ENCODE measurements at regions not wholly inside any gene's neighbourhood (a gene's known extent, or its start where the extent isn't known, plus 50 kb on each side); places are given as distances from the start of the nearest gene placed in this dataset.

DNA sequence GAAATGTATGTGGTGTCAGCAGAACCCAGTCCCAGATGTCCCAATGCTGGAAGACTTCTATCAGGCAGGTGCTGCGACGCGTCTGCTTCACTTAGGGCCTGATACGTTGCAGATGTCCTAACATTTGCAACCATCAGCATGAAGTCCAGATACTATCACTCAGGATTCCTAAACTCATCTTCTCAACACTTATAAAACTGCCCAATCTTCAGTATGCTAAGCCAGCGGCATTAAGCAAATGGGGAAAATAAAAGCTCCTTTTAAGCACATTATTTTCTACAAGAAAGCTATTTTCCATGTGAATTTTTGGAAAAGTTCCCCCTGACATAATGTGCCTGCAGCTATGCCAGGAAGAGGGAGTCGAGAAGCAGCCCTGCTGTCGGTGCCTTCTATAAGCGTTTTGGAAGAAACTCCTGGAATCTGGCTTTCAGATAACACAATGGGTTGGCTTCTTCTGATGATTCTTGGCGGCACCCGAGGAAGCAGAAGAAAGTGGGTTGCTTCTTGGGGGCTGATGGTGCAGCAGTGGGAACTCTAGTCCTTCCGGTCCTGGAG lies 60.7 kb upstream of the ITGA6 start:
- TF ChIP-seq, protein P1, sequence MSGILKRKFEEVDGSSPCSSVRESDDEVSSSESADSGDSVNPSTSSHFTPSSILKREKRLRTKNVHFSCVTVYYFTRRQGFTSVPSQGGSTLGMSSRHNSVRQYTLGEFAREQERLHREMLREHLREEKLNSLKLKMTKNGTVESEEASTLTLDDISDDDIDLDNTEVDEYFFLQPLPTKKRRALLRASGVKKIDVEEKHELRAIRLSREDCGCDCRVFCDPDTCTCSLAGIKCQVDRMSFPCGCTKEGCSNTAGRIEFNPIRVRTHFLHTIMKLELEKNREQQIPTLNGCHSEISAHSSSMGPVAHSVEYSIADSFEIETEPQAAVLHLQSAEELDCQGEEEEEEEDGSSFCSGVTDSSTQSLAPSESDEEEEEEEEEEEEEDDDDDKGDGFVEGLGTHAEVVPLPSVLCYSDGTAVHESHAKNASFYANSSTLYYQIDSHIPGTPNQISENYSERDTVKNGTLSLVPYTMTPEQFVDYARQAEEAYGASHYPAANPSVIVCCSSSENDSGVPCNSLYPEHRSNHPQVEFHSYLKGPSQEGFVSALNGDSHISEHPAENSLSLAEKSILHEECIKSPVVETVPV (CRISPR knock-in tag; IDR thresholded peaks at IDR 0.05) = no peak
- TF ChIP-seq TOX (CRISPR knock-in tag; IDR thresholded peaks at IDR 0.05; ENCODE audit: borderline replicate concordance) = no peak
- TF ChIP-seq, protein P2, sequence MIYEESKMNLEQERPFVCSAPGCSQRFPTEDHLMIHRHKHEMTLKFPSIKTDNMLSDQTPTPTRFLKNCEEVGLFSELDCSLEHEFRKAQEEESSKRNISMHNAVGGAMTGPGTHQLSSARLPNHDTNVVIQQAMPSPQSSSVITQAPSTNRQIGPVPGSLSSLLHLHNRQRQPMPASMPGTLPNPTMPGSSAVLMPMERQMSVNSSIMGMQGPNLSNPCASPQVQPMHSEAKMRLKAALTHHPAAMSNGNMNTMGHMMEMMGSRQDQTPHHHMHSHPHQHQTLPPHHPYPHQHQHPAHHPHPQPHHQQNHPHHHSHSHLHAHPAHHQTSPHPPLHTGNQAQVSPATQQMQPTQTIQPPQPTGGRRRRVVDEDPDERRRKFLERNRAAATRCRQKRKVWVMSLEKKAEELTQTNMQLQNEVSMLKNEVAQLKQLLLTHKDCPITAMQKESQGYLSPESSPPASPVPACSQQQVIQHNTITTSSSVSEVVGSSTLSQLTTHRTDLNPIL (CRISPR knock-in tag; IDR thresholded peaks at IDR 0.05; ENCODE audit: low read depth) = no peak
- no peak for TF ChIP-seq OSR1 (CRISPR knock-in tag; IDR thresholded peaks at IDR 0.05)
- TF ChIP-seq ZNF70 (CRISPR knock-in tag; IDR thresholded peaks at IDR 0.05) = no peak
- TF ChIP-seq ZNF8 (CRISPR knock-in tag; IDR thresholded peaks at IDR 0.05) = no peak
- TF ChIP-seq ZNF565 (CRISPR knock-in tag; conservative IDR thresholded peaks at IDR 0.05; ENCODE audit: low read depth) = no peak
- TF ChIP-seq, protein P3, sequence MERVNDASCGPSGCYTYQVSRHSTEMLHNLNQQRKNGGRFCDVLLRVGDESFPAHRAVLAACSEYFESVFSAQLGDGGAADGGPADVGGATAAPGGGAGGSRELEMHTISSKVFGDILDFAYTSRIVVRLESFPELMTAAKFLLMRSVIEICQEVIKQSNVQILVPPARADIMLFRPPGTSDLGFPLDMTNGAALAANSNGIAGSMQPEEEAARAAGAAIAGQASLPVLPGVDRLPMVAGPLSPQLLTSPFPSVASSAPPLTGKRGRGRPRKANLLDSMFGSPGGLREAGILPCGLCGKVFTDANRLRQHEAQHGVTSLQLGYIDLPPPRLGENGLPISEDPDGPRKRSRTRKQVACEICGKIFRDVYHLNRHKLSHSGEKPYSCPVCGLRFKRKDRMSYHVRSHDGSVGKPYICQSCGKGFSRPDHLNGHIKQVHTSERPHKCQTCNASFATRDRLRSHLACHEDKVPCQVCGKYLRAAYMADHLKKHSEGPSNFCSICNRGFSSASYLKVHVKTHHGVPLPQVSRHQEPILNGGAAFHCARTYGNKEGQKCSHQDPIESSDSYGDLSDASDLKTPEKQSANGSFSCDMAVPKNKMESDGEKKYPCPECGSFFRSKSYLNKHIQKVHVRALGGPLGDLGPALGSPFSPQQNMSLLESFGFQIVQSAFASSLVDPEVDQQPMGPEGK (CRISPR knock-in tag; IDR thresholded peaks at IDR 0.05; ENCODE audit: borderline replicate concordance) = no peak
- no peak for TF ChIP-seq ZFP30 (CRISPR knock-in tag; IDR thresholded peaks at IDR 0.05)
- TF ChIP-seq ZFP3 (CRISPR knock-in tag; IDR thresholded peaks at IDR 0.05) = no peak
- TF ChIP-seq, protein P4, sequence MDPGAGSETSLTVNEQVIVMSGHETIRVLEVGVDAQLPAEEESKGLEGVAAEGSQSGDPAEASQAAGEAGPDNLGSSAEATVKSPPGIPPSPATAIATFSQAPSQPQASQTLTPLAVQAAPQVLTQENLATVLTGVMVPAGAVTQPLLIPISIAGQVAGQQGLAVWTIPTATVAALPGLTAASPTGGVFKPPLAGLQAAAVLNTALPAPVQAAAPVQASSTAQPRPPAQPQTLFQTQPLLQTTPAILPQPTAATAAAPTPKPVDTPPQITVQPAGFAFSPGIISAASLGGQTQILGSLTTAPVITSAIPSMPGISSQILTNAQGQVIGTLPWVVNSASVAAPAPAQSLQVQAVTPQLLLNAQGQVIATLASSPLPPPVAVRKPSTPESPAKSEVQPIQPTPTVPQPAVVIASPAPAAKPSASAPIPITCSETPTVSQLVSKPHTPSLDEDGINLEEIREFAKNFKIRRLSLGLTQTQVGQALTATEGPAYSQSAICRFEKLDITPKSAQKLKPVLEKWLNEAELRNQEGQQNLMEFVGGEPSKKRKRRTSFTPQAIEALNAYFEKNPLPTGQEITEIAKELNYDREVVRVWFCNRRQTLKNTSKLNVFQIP (CRISPR knock-in tag; IDR thresholded peaks at IDR 0.05; ENCODE audit: borderline replicate concordance, low read depth) = no peak
- no peak for TF ChIP-seq RARB (CRISPR knock-in tag; IDR thresholded peaks at IDR 0.05)
- TF ChIP-seq BACH2 (CRISPR knock-in tag; IDR thresholded peaks at IDR 0.05; ENCODE audit: borderline replicate concordance) = no peak
- TF ChIP-seq ZC3H10 (CRISPR knock-in tag; IDR thresholded peaks at IDR 0.05) = no peak
- TF ChIP-seq TCF4 (CRISPR knock-in tag; IDR thresholded peaks at IDR 0.05; ENCODE audit: borderline replicate concordance) = no peak
- no peak for TF ChIP-seq ESRRG (CRISPR knock-in tag; IDR thresholded peaks at IDR 0.05)
- TF ChIP-seq, protein P5, sequence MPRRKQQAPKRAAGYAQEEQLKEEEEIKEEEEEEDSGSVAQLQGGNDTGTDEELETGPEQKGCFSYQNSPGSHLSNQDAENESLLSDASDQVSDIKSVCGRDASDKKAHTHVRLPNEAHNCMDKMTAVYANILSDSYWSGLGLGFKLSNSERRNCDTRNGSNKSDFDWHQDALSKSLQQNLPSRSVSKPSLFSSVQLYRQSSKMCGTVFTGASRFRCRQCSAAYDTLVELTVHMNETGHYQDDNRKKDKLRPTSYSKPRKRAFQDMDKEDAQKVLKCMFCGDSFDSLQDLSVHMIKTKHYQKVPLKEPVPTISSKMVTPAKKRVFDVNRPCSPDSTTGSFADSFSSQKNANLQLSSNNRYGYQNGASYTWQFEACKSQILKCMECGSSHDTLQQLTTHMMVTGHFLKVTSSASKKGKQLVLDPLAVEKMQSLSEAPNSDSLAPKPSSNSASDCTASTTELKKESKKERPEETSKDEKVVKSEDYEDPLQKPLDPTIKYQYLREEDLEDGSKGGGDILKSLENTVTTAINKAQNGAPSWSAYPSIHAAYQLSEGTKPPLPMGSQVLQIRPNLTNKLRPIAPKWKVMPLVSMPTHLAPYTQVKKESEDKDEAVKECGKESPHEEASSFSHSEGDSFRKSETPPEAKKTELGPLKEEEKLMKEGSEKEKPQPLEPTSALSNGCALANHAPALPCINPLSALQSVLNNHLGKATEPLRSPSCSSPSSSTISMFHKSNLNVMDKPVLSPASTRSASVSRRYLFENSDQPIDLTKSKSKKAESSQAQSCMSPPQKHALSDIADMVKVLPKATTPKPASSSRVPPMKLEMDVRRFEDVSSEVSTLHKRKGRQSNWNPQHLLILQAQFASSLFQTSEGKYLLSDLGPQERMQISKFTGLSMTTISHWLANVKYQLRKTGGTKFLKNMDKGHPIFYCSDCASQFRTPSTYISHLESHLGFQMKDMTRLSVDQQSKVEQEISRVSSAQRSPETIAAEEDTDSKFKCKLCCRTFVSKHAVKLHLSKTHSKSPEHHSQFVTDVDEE (CRISPR knock-in tag; IDR thresholded peaks at IDR 0.05) = no peak
- ATAC-seq = no peak

DNA sequence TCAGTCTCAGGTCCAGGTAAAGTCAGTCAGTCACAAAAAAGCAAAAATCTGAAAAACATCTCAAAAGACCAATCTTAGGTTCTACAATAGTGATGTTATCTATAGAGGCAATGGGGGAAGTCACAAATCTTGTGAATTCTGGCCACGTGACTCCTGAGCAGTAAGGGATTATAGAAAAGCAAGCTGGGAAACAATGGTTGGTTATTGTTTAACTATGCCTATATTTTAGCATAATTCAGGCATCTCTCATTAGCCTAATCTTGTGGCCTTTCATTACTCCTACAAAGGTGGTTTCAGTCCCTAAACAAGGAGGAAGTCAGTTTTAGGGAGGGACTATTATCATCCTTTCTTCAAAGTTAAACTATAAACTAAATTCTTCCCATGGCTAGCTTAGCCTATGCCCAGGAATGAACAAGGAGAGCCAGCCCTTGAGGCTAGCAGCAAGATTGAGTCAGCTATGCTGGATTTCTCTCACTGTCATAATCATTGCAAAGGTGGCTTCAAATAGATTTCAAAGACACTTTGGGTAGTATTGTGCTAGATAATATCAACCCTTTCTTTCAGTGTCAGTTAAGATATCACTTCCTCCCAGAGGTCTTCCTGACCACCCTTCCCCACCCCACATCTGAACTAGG lies 56.4 kb upstream of the ITGA6 start:
- ATAC-seq = no peak
- TF ChIP-seq ZNF565 (CRISPR knock-in tag; conservative IDR thresholded peaks at IDR 0.05; ENCODE audit: low read depth) (no peak), ZNF8 (CRISPR knock-in tag; IDR thresholded peaks at IDR 0.05) (no peak), OSR1 (CRISPR knock-in tag; IDR thresholded peaks at IDR 0.05) (no peak), ESRRG (CRISPR knock-in tag; IDR thresholded peaks at IDR 0.05) (no peak), ARNTL (CRISPR knock-in tag; IDR thresholded peaks at IDR 0.05; ENCODE audit: borderline replicate concordance, low read depth) (no peak), RARB (CRISPR knock-in tag; IDR thresholded peaks at IDR 0.05) (no peak), TCF4 (CRISPR knock-in tag; IDR thresholded peaks at IDR 0.05; ENCODE audit: borderline replicate concordance) (no peak), PPARA (CRISPR knock-in tag; IDR thresholded peaks at IDR 0.05; ENCODE audit: borderline replicate concordance) (no peak), ISL1 (CRISPR knock-in tag; IDR thresholded peaks at IDR 0.05) (no peak), ZNF70 (CRISPR knock-in tag; IDR thresholded peaks at IDR 0.05) (no peak), GLIS3 (CRISPR knock-in tag; IDR thresholded peaks at IDR 0.05) (no peak)
- TF ChIP-seq, protein P3 (CRISPR knock-in tag; IDR thresholded peaks at IDR 0.05; ENCODE audit: borderline replicate concordance) = no peak

Data from SK-N-SH treated with all-trans-retinoic acid at 6 μM for 48 hours (cell line).